H9 (cell line): ENCODE measurements at regions not wholly inside any gene's neighbourhood (a gene's known extent, or its start where the extent isn't known, plus 50 kb on each side); places are given as distances from the start of the nearest gene placed in this dataset.

Experiments
- DNase-seq: peaks from one replicate; pipeline ENCODE4 v3.0.0-alpha.2; 2017
- H2AFZ ChIP-seq: one replicate; pipeline ENCODE4 v1.6.1; 2013; ENCODE audit warnings: mild to moderate bottlenecking, low read length, control low read depth, moderate library complexity
- H2AK5ac ChIP-seq: 2 replicates; pipeline ENCODE4 v1.6.1; 2013; ENCODE audit warnings: low read length, control low read depth, mixed read lengths; ENCODE audit not compliant: insufficient read length
- H2BK120ac ChIP-seq: one replicate; pipeline ENCODE4 v1.6.1; 2013; ENCODE audit warnings: low read depth, mild to moderate bottlenecking, low read length, control low read depth, inconsistent platforms; ENCODE audit not compliant: poor library complexity, severe bottlenecking
- H2BK12ac ChIP-seq: 2 replicates; pipeline ENCODE4 v1.6.1; 2013; ENCODE audit warnings: low read length, control low read depth, mixed read lengths, low read depth; ENCODE audit not compliant: insufficient read length
- H2BK15ac ChIP-seq: 2 replicates; pipeline ENCODE4 v1.6.1; 2013; ENCODE audit warnings: low read depth, low read length, control low read depth
- H2BK20ac ChIP-seq: one replicate; pipeline ENCODE4 v1.6.1; 2013; ENCODE audit warnings: low read depth, mild to moderate bottlenecking, low read length, control low read depth, inconsistent platforms; ENCODE audit not compliant: poor library complexity, severe bottlenecking
- H2BK5ac ChIP-seq: 2 replicates; pipeline ENCODE4 v1.6.1; 2013; ENCODE audit warnings: low read length, control low read depth, mixed read lengths; ENCODE audit not compliant: insufficient read length
- H3K14ac ChIP-seq: 2 replicates; pipeline ENCODE4 v1.6.1; 2013; ENCODE audit warnings: low read length, control low read depth; ENCODE audit not compliant: insufficient read depth
- H3K18ac ChIP-seq: 2 replicates; pipeline ENCODE4 v1.6.1; 2013; ENCODE audit warnings: low read depth, mild to moderate bottlenecking, mixed read lengths, low read length, control low read depth; ENCODE audit not compliant: insufficient read length
- H3K23ac ChIP-seq: 2 replicates; pipeline ENCODE4 v1.6.1; 2013; ENCODE audit warnings: low read length, control low read depth, mixed read lengths, low read depth; ENCODE audit not compliant: insufficient read length
- H3K23me2 ChIP-seq: 2 replicates; pipeline ENCODE4 v1.6.1; 2013; ENCODE audit warnings: low read depth, mild to moderate bottlenecking, mixed read lengths, low read length, control low read depth; ENCODE audit not compliant: insufficient read length, poor library complexity, severe bottlenecking
- H3K27ac ChIP-seq: 2 replicates; pipeline ENCODE4 v1.5.1; 2013; ENCODE audit warnings: low read length, control low read depth, mixed read lengths, low read depth; ENCODE audit not compliant: insufficient read length
- H3K27me3 ChIP-seq: 2 replicates; pipeline ENCODE4 v1.6.1; 2013; ENCODE audit warnings: low read length, control low read depth, inconsistent platforms; ENCODE audit not compliant: insufficient read depth
- H3K4ac ChIP-seq: 2 replicates; pipeline ENCODE4 v1.6.1; 2013; ENCODE audit warnings: low read depth, mild to moderate bottlenecking, control low read depth, inconsistent platforms, low read length, moderate library complexity
- H3K4me1 ChIP-seq: 2 replicates; pipeline ENCODE4 v1.6.1; 2013; ENCODE audit warnings: low read length, control low read depth, inconsistent platforms; ENCODE audit not compliant: insufficient read depth
- H3K4me2 ChIP-seq: 2 replicates; pipeline ENCODE4 v1.6.1; 2013; ENCODE audit warnings: low read length, control low read depth, mixed read lengths; ENCODE audit not compliant: insufficient read length, insufficient read depth
- H3K56ac ChIP-seq: 2 replicates; pipeline ENCODE4 v1.6.1; 2013; ENCODE audit warnings: low read depth, mild to moderate bottlenecking, mixed read lengths, low read length, control low read depth; ENCODE audit not compliant: insufficient read length
- H3K79me1 ChIP-seq: 2 replicates; pipeline ENCODE4 v1.6.1; 2013; ENCODE audit warnings: low read depth, mild to moderate bottlenecking, moderate library complexity, low read length, control low read depth, inconsistent platforms; ENCODE audit not compliant: insufficient read depth, poor library complexity, severe bottlenecking
- H3K79me2 ChIP-seq: 2 replicates; pipeline ENCODE4 v1.6.1; 2013; ENCODE audit warnings: low read length, control low read depth, inconsistent platforms; ENCODE audit not compliant: insufficient read depth
- H3K9ac ChIP-seq: 2 replicates; pipeline ENCODE4 v1.6.1; 2013; ENCODE audit warnings: low read length, control low read depth, mixed read lengths; ENCODE audit not compliant: insufficient read length; ENCODE audit errors: extremely low read depth
- H3K9me3 ChIP-seq: one replicate; pipeline ENCODE4 v1.6.1; 2013; ENCODE audit warnings: low read depth, low read length, inconsistent platforms; ENCODE audit not compliant: control insufficient read depth
- H3T11ph ChIP-seq: one replicate; pipeline ENCODE4 v1.6.1; 2013; ENCODE audit warnings: mild to moderate bottlenecking, low read length, control low read depth, inconsistent platforms
- H4K20me1 ChIP-seq: one replicate; pipeline ENCODE4 v1.6.1; 2013; ENCODE audit not compliant: control insufficient read depth, insufficient read length, insufficient read depth
- H4K5ac ChIP-seq: 2 replicates; pipeline ENCODE4 v1.6.1; 2013; ENCODE audit warnings: low read depth, mild to moderate bottlenecking, mixed read lengths, low read length, control low read depth; ENCODE audit not compliant: insufficient read length
- H4K8ac ChIP-seq: replicated peaks from 2 replicates; pipeline ENCODE4 v1.6.1; 2013; ENCODE audit warnings: low read length, control low read depth, mixed read lengths, low read depth; ENCODE audit not compliant: insufficient read length
- H4K91ac ChIP-seq: 2 replicates; pipeline ENCODE4 v1.6.1; 2013; ENCODE audit warnings: low read depth, mild to moderate bottlenecking, moderate library complexity, mixed read lengths, low read length, control low read depth; ENCODE audit not compliant: insufficient read length
- H3K27ac Mint-ChIP-seq, 3 experiments: 2 replicates in 2 of 3; 3 replicates in 1 of 3; pipeline ENCODE4 v1.8.0; 2020 to 2021; ENCODE audit warnings: mixed read lengths in 3 of 3, mild to moderate bottlenecking in 1 of 3, moderate library complexity in 1 of 3
- H3K27me3 Mint-ChIP-seq: 2 replicates; pipeline ENCODE4 v1.8.0; 2021; ENCODE audit warnings: low read depth, mild to moderate bottlenecking, moderate library complexity, mixed read lengths
- H3K36me3 Mint-ChIP-seq, 3 experiments: 2 replicates in 2 of 3; 3 replicates in 1 of 3; pipeline ENCODE4 v1.8.0; 2020 to 2021; ENCODE audit warnings: low read depth in 3 of 3, mixed read lengths in 3 of 3; ENCODE audit not compliant: insufficient read depth in 1 of 3
- H3K4me1 Mint-ChIP-seq, 2 experiments: 2 replicates each; pipeline ENCODE4 v1.8.0; 2020; ENCODE audit warnings: mixed read lengths in 2 of 2
- H3K4me3 Mint-ChIP-seq, 2 experiments: 2 replicates in 1 of 2; 3 replicates in 1 of 2; pipeline ENCODE4 v1.8.0; 2020 to 2021; ENCODE audit warnings: mild to moderate bottlenecking in 2 of 2, mixed read lengths in 2 of 2, moderate library complexity in 1 of 2
- H3K9me3 Mint-ChIP-seq, 2 experiments: 2 replicates in 1 of 2; 3 replicates in 1 of 2; pipeline ENCODE4 v1.8.0; 2020; ENCODE audit warnings: mild to moderate bottlenecking in 2 of 2, mixed read lengths in 2 of 2, moderate library complexity in 1 of 2
- WGBS: extraction: QIAGEN DNeasy Blood & Tissue Kit; methylation state at CpG from one replicate; pipeline ENCODE4 v1.1.7; 2013; ENCODE audit warnings: missing lambda C conversion rate, low lambda C conversion rate, mixed read lengths; ENCODE audit not compliant: insufficient read length; ENCODE audit errors: extremely low coverage; 5-methylcytosine and 5-hydroxymethylcytosine counted together
- TF ChIP-seq, protein P1 (sequence below): fragments of 200-600 bp; sonication (generic); conservative IDR thresholded peaks from 3 replicates; pipeline ENCODE4 v1.8.0; 2021; ENCODE audit warnings: antibody characterized with exemption, mild to moderate bottlenecking

GRCh38 chr11:112529071-112529470 is 268.4 kb upstream of the PLET1 start:
- H2AK5ac ChIP-seq, result no peak overlapping the region
- TF ChIP-seq, protein P1, sequence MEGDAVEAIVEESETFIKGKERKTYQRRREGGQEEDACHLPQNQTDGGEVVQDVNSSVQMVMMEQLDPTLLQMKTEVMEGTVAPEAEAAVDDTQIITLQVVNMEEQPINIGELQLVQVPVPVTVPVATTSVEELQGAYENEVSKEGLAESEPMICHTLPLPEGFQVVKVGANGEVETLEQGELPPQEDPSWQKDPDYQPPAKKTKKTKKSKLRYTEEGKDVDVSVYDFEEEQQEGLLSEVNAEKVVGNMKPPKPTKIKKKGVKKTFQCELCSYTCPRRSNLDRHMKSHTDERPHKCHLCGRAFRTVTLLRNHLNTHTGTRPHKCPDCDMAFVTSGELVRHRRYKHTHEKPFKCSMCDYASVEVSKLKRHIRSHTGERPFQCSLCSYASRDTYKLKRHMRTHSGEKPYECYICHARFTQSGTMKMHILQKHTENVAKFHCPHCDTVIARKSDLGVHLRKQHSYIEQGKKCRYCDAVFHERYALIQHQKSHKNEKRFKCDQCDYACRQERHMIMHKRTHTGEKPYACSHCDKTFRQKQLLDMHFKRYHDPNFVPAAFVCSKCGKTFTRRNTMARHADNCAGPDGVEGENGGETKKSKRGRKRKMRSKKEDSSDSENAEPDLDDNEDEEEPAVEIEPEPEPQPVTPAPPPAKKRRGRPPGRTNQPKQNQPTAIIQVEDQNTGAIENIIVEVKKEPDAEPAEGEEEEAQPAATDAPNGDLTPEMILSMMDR, result no peak

More at GRCh38 chr11:112529071-112529470, 268.4 kb upstream of the PLET1 start:
- H2BK20ac ChIP-seq, result no peak overlapping the region
- H4K20me1 ChIP-seq, result no peaks in the 10 kb centered on the region
- H3K79me1 ChIP-seq, result no peaks in the 10 kb centered on the region
- no peaks in the 10 kb centered on the region for H3K4me1 ChIP-seq
- H3K23me2 ChIP-seq, result no peaks in the 10 kb centered on the region
- Mint-ChIP-seq H3K27ac (no peak overlapping the region), H3K9me3 (no peaks in the 10 kb centered on the region; a peak in 2 of 5 replicates), H3K4me3 (no peak overlapping the region), H3K27me3 (peaks cover 8% of the 10 kb centered on the region), H3K4me1 (no peaks in the 10 kb centered on the region), H3K36me3 (no peaks in the 10 kb centered on the region)
- no peak overlapping the region for H4K5ac ChIP-seq
- H3K4me2 ChIP-seq, result no peak overlapping the region
- no peaks in the 10 kb centered on the region for H3K27me3 ChIP-seq
- no peak overlapping the region for H3K14ac ChIP-seq
- H3K18ac ChIP-seq, result no peak overlapping the region
- no peak overlapping the region for H4K91ac ChIP-seq
- no peak overlapping the region for H3K9ac ChIP-seq
- DNase-seq, result no peak
- WGBS, result no CpG with 5 or more reads among the region's 4 CpGs
- no peak overlapping the region for H4K8ac ChIP-seq
- H2BK5ac ChIP-seq, result no peak overlapping the region
- H2BK120ac ChIP-seq, result no peak overlapping the region
- H3K9me3 ChIP-seq, result no peaks in the 10 kb centered on the region
- H3T11ph ChIP-seq, result no peak overlapping the region
- H3K56ac ChIP-seq, result no peak overlapping the region
- no peak overlapping the region for H2BK12ac ChIP-seq
- no peak overlapping the region for H2AFZ ChIP-seq
- H3K4ac ChIP-seq, result no peak overlapping the region
- H3K79me2 ChIP-seq, result no peaks in the 10 kb centered on the region
- H3K27ac ChIP-seq, result no peak overlapping the region
- no peak overlapping the region for H2BK15ac ChIP-seq
- H3K23ac ChIP-seq, result no peak overlapping the region
